KG1 (cell line): ENCODE measurements at regions not wholly inside any gene's neighbourhood (a gene's known extent, or its start where the extent isn't known, plus 50 kb on each side); places are given as distances from the start of the nearest gene placed in this dataset.

Experiments
- DNase-seq: peaks from one replicate; lab custom pipeline; 2025; lab: John Stamatoyannopoulos, UW

GRCh38 chrX:7280520-7280919 is 132.6 kb upstream of the PUDP start:
- DNase-seq = no peak

GRCh38 chrX:7272346-7272745 is 124.4 kb upstream of the PUDP start:
- no peak for DNase-seq

- no peak for DNase-seq
Observed at GRCh38 chrX:7270933-7271332, 123.0 kb upstream of the PUDP start.

GRCh38 chrX:7269991-7270390 is 122.0 kb upstream of the PUDP start:
- no peak for DNase-seq

- DNase-seq = no peak
Observed at GRCh38 chrX:7269589-7269988, 121.6 kb upstream of the PUDP start.

GRCh38 chrX:7266288-7266687 is 118.3 kb upstream of the PUDP start:
- DNase-seq = no peak

GRCh38 chrX:7264399-7264798 is 116.4 kb upstream of the PUDP start:
- DNase-seq = no peak

GRCh38 chrX:7263961-7264360 is 116.0 kb upstream of the PUDP start:
- DNase-seq = no peak

GRCh38 chrX:7263330-7263729 is 115.4 kb upstream of the PUDP start:
- no peak for DNase-seq

GRCh38 chrX:7262551-7262950 is 114.6 kb upstream of the PUDP start:
- DNase-seq = no peak

- DNase-seq = no peak
Observed at GRCh38 chrX:7261672-7262332, 113.8 kb upstream of the PUDP start.

GRCh38 chrX:7254144-7254543 is 106.2 kb upstream of the PUDP start:
- DNase-seq = no peak

- no peak for DNase-seq
Observed at GRCh38 chrX:7253565-7253964, 105.6 kb upstream of the PUDP start.

- DNase-seq = no peak
Observed at GRCh38 chrX:7252013-7252610, 104.2 kb upstream of the PUDP start.

- no peak for DNase-seq
Observed at GRCh38 chrX:7247346-7247745, 99.4 kb upstream of the PUDP start.

- no peak for DNase-seq
Observed at GRCh38 chrX:7244405-7244804, 96.5 kb upstream of the PUDP start.

GRCh38 chrX:7242613-7243012 is 94.7 kb upstream of the PUDP start:
- DNase-seq = peak; percentile 2

- no peak for DNase-seq
Observed at GRCh38 chrX:7240929-7241328, 93.0 kb upstream of the PUDP start.

- DNase-seq = no peak
Observed at GRCh38 chrX:7235071-7235470, 87.1 kb upstream of the PUDP start.

GRCh38 chrX:7233580-7234406 is 85.8 kb upstream of the PUDP start:
- DNase-seq = no peak

GRCh38 chrX:7228226-7228625 is 80.3 kb upstream of the PUDP start:
- no peak for DNase-seq

GRCh38 chrX:7225338-7225737 is 77.4 kb upstream of the PUDP start:
- no peak for DNase-seq

- no peak for DNase-seq
Observed at GRCh38 chrX:7223271-7223670, 75.3 kb upstream of the PUDP start.
